ENCODE measurements at regions not wholly inside any gene's neighbourhood (a gene's known extent, or its start where the extent isn't known, plus 50 kb on each side); places are given as distances from the start of the nearest gene placed in this dataset.
A peak's percentile ranks its signal among the peaks of the same experiment; 100 is the strongest.

- no peaks in the 10 kb centered on the region for H4K20me1 ChIP-seq (ENCODE audit: control insufficient read depth, extremely low read depth, insufficient read depth, low read length)
- TF ChIP-seq EZH2 (IDR thresholded peaks at IDR 0.05; ENCODE audit: low read length, missing control alignments) (no peak), CTCF (conservative IDR thresholded peaks at IDR 0.05 in 1 of 2, IDR thresholded peaks at IDR 0.05 in 1 of 2; ENCODE audit: low read depth in 1 of 2, low read length in 2 of 2) (no peak)
- H3K4me2 ChIP-seq (ENCODE audit: extremely low read depth, insufficient read depth, low read length) = no peak overlapping the region
- H3K27me3 ChIP-seq (ENCODE audit: control insufficient read depth, insufficient read depth, low read length) = no peaks in the 10 kb centered on the region
- no peaks in the 10 kb centered on the region for H3K79me2 ChIP-seq (ENCODE audit: control insufficient read depth, insufficient read depth, low read length)
- DNase-seq (ENCODE audit: low read depth in 2 of 2) = no peak
- H3K4me3 ChIP-seq (replicated peaks in 1 of 4; ENCODE audit: control extremely low read depth in 1 of 4, insufficient read depth in 1 of 4, low read depth in 3 of 4, low read length in 4 of 4) = no peak overlapping the region
- no peaks in the 10 kb centered on the region for H3K9me3 ChIP-seq (ENCODE audit: control insufficient read depth, insufficient read depth, low read depth, low read length)
- no peaks in the 10 kb centered on the region for H3K4me1 ChIP-seq (ENCODE audit: control insufficient read depth, extremely low read depth, insufficient read depth, low read length)
- H2AFZ ChIP-seq (ENCODE audit: low read length) = no peak overlapping the region
- no peaks in the 10 kb centered on the region for H3K36me3 ChIP-seq (ENCODE audit: control insufficient read depth, insufficient read depth, low read length)
- no peak overlapping the region for H3K9ac ChIP-seq (ENCODE audit: insufficient read depth, low read length)
- no peak overlapping the region for H3K27ac ChIP-seq (ENCODE audit: insufficient read depth, low read length)
Measured at GRCh38 chr4:162343967-162344366, 180.2 kb upstream of the FSTL5 start.

- no peak overlapping the region for H3K4me3 ChIP-seq (replicated peaks in 1 of 4; ENCODE audit: control extremely low read depth in 1 of 4, insufficient read depth in 1 of 4, low read depth in 3 of 4, low read length in 4 of 4)
- TF ChIP-seq EZH2 (IDR thresholded peaks at IDR 0.05; ENCODE audit: low read length, missing control alignments) (no peak), CTCF (conservative IDR thresholded peaks at IDR 0.05 in 1 of 2, IDR thresholded peaks at IDR 0.05 in 1 of 2; ENCODE audit: low read depth in 1 of 2, low read length in 2 of 2) (no peak)
- H3K79me2 ChIP-seq (ENCODE audit: control insufficient read depth, insufficient read depth, low read length) = no peaks in the 10 kb centered on the region
- H3K4me1 ChIP-seq (ENCODE audit: control insufficient read depth, extremely low read depth, insufficient read depth, low read length) = no peaks in the 10 kb centered on the region
- H3K9ac ChIP-seq (ENCODE audit: insufficient read depth, low read length) = no peak overlapping the region
- H3K9me3 ChIP-seq (ENCODE audit: control insufficient read depth, insufficient read depth, low read depth, low read length) = no peaks in the 10 kb centered on the region
- H3K27ac ChIP-seq (ENCODE audit: insufficient read depth, low read length) = no peak overlapping the region
- no peak overlapping the region for H3K4me2 ChIP-seq (ENCODE audit: extremely low read depth, insufficient read depth, low read length)
- H2AFZ ChIP-seq (ENCODE audit: low read length) = no peak overlapping the region
- no peak for DNase-seq (ENCODE audit: low read depth in 2 of 2)
- H3K36me3 ChIP-seq (ENCODE audit: control insufficient read depth, insufficient read depth, low read length) = no peaks in the 10 kb centered on the region
- no peaks in the 10 kb centered on the region for H3K27me3 ChIP-seq (ENCODE audit: control insufficient read depth, insufficient read depth, low read length)
- H4K20me1 ChIP-seq (ENCODE audit: control insufficient read depth, extremely low read depth, insufficient read depth, low read length) = no peaks in the 10 kb centered on the region
Measured at GRCh38 chr4:162341533-162341932, 177.7 kb upstream of the FSTL5 start.

GRCh38 chr4:162323919-162324318 is 160.1 kb upstream of the FSTL5 start:
- no peak overlapping the region for H3K4me3 ChIP-seq (replicated peaks in 1 of 4; ENCODE audit: control extremely low read depth in 1 of 4, insufficient read depth in 1 of 4, low read depth in 3 of 4, low read length in 4 of 4)
- H3K4me1 ChIP-seq (ENCODE audit: control insufficient read depth, extremely low read depth, insufficient read depth, low read length) = no peaks in the 10 kb centered on the region
- H4K20me1 ChIP-seq (ENCODE audit: control insufficient read depth, extremely low read depth, insufficient read depth, low read length) = no peaks in the 10 kb centered on the region
- no peaks in the 10 kb centered on the region for H3K79me2 ChIP-seq (ENCODE audit: control insufficient read depth, insufficient read depth, low read length)
- H3K27me3 ChIP-seq (ENCODE audit: control insufficient read depth, insufficient read depth, low read length) = no peaks in the 10 kb centered on the region
- H2AFZ ChIP-seq (ENCODE audit: low read length) = no peak overlapping the region
- no peaks in the 10 kb centered on the region for H3K9me3 ChIP-seq (ENCODE audit: control insufficient read depth, insufficient read depth, low read depth, low read length)
- H3K36me3 ChIP-seq (ENCODE audit: control insufficient read depth, insufficient read depth, low read length) = no peaks in the 10 kb centered on the region
- TF ChIP-seq EZH2 (IDR thresholded peaks at IDR 0.05; ENCODE audit: low read length, missing control alignments) (no peak), CTCF (conservative IDR thresholded peaks at IDR 0.05 in 1 of 2, IDR thresholded peaks at IDR 0.05 in 1 of 2; ENCODE audit: low read depth in 1 of 2, low read length in 2 of 2) (no peak)
- H3K9ac ChIP-seq (ENCODE audit: insufficient read depth, low read length) = no peak overlapping the region
- no peak overlapping the region for H3K27ac ChIP-seq (ENCODE audit: insufficient read depth, low read length)
- H3K4me2 ChIP-seq (ENCODE audit: extremely low read depth, insufficient read depth, low read length) = no peak overlapping the region
- DNase-seq (ENCODE audit: low read depth in 2 of 2) = peak in 1 of 2 donors; percentile 7
